GM23248 (cell line): ENCODE measurements at regions not wholly inside any gene's neighbourhood (a gene's known extent, or its start where the extent isn't known, plus 50 kb on each side); places are given as distances from the start of the nearest gene placed in this dataset.

ENCODE experiments used
- DNase-seq: peaks from one replicate; pipeline ENCODE4 v3.0.0-alpha.2; 2015
- H2AFZ ChIP-seq: fragments of 200-600 bp; sonication (generic); 2 replicates; pipeline ENCODE4 v1.6.1; 2016; ENCODE audit warnings: antibody characterized with exemption
- H3F3A ChIP-seq: fragments of 200-600 bp; sonication (generic); 2 replicates; pipeline ENCODE4 v1.6.1; 2016; ENCODE audit warnings: mild to moderate bottlenecking, antibody characterized with exemption, mixed run types; ENCODE audit not compliant: insufficient read depth
- H3K27ac ChIP-seq: fragments of 200-600 bp; sonication (generic); 2 replicates; pipeline ENCODE4 v1.5.1; 2016; ENCODE audit warnings: mild to moderate bottlenecking
- H3K27me3 ChIP-seq: fragments of 200-600 bp; sonication (generic); replicated peaks from 2 replicates; pipeline ENCODE4 v1.6.1; 2016; ENCODE audit warnings: mild to moderate bottlenecking; ENCODE audit not compliant: insufficient read depth
- H3K36me3 ChIP-seq: fragments of 200-600 bp; sonication (generic); 2 replicates; pipeline ENCODE4 v1.6.1; 2016; ENCODE audit warnings: low read depth, mild to moderate bottlenecking
- H3K4me1 ChIP-seq: fragments of 200-600 bp; sonication (generic); 2 replicates; pipeline ENCODE4 v1.6.1; 2016; ENCODE audit warnings: mild to moderate bottlenecking; ENCODE audit not compliant: insufficient read depth
- H3K4me2 ChIP-seq: fragments of 200-600 bp; sonication (generic); one replicate; pipeline ENCODE4 v1.6.1; 2016; ENCODE audit warnings: mild to moderate bottlenecking; ENCODE audit not compliant: unreplicated experiment
- H3K4me3 ChIP-seq: fragments of 200-600 bp; sonication (generic); 2 replicates; pipeline ENCODE4 v1.5.1; 2016; ENCODE audit warnings: mild to moderate bottlenecking
- H3K79me2 ChIP-seq: fragments of 200-600 bp; sonication (generic); 2 replicates; pipeline ENCODE4 v1.6.1; 2016; ENCODE audit warnings: mild to moderate bottlenecking; ENCODE audit not compliant: insufficient read depth
- H3K9ac ChIP-seq: fragments of 200-600 bp; sonication (generic); 2 replicates; pipeline ENCODE4 v1.6.1; 2016; ENCODE audit warnings: mild to moderate bottlenecking
- H3K9me2 ChIP-seq: fragments of 200-600 bp; sonication (generic); 2 replicates; pipeline ENCODE4 v1.6.1; 2016; ENCODE audit warnings: mixed run types, mild to moderate bottlenecking, moderate library complexity; ENCODE audit not compliant: insufficient read depth
- H3K9me3 ChIP-seq: fragments of 200-600 bp; sonication (generic); one replicate; pipeline ENCODE4 v1.6.1; 2017; ENCODE audit warnings: low read depth
- H4K20me1 ChIP-seq: fragments of 200-600 bp; sonication (generic); 2 replicates; pipeline ENCODE4 v1.6.0; 2016; ENCODE audit not compliant: insufficient read depth
- EZH2 ChIP-seq: fragments of 200-600 bp; sonication (generic); IDR thresholded peaks from 2 replicates; pipeline ENCODE4 v1.6.1; 2018; ENCODE audit warnings: antibody characterized with exemption, mild to moderate bottlenecking; ENCODE audit not compliant: insufficient read depth, poor library complexity, severe bottlenecking
- EZH2phosphoT487 ChIP-seq: fragments of 200-600 bp; sonication (generic); IDR thresholded peaks from 2 replicates; pipeline ENCODE4 v1.6.1; 2018; ENCODE audit warnings: antibody characterized with exemption, moderate library complexity, mild to moderate bottlenecking, low read depth; ENCODE audit not compliant: insufficient read depth
- WGBS, 2 experiments: methylation state at CpG; one replicate each; pipeline ENCODE4 v1.1.6; 2015 to 2017; ENCODE audit warnings: low lambda C conversion rate in 2 of 2, low coverage in 1 of 2; ENCODE audit errors: missing lambda C conversion rate in 2 of 2; 5-methylcytosine and 5-hydroxymethylcytosine counted together
- in situ Hi-C: fragments of 300-500 bp; cut with MboI; formaldehyde crosslinking; loops from 2 replicates; pipeline ENCODE4 v1.15.0; 2020

DNA sequence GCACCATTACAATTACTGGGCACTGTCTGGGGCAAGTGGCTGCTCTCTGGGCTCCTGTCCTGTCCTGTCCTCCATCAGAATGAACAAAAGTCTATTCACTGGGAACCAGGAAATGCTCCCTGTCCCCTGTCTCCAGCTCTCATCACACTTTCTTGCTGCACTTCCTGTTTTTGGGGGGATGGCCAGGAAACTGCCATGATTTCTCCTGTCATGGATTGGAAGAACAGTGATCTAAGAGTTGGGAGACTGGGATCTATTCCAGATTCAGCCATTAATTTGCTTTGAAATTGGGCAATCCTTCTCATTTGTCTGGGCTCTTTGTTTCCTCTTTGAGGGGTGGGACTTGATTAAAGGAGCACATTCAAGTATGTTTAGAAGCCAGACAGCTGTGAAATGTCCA lies 61.4 kb upstream of the KIRREL3 start:
- Histone ChIP-seq H3K27ac (no peak overlapping the region), H3K36me3 (no peaks in the 10 kb centered on the region), H3F3A (peaks cover 14% of the 10 kb centered on the region; the same call in 1 of the 2 replicates), H3K9me3 (no peaks in the 10 kb centered on the region), H3K27me3 (peaks cover 23% of the 10 kb centered on the region; the same call in 1 of the 2 replicates), H3K9me2 (no peaks in the 10 kb centered on the region), H3K4me3 (no peak overlapping the region), H3K79me2 (no peaks in the 10 kb centered on the region), H3K9ac (no peak overlapping the region), H3K4me2 (no peak overlapping the region), H2AFZ (no peak overlapping the region), H4K20me1 (no peaks in the 10 kb centered on the region), H3K4me1 (peaks cover 21% of the 10 kb centered on the region)
- peak; percentile 14 for DNase-seq
- in situ Hi-C loops, result no loop called here
- TF ChIP-seq EZH2phosphoT487 (no peak), EZH2 (no peak)

DNA sequence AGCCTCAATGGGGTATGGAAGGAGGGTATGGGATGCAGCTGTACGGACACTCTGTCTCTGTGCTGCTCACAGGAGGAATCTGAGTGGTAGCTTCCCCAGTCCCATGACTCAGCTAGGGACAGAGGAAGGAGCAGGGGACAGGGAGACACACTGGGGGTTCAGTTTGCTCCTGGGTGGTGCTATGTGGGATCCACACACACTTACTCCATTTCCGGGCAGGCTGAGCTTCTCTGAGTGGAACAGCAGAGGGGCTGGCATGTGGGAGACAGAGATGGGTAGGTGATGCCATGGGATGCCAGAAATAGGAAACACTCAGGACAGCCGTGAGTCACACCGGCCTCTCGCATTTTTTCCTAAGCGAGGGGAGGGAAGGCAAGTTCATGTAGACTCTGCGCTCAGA lies 59.2 kb upstream of the KIRREL3 start:
- WGBS, 2 experiments, result 4 to 13% methylated on average over 7 of the region's 7 CpGs
- no peaks in the 10 kb centered on the region for H3K9me3 ChIP-seq
- no peaks in the 10 kb centered on the region for H3K9me2 ChIP-seq
- H2AFZ ChIP-seq, result peak overlapping the region; percentile 73
- no peaks in the 10 kb centered on the region for H4K20me1 ChIP-seq
- DNase-seq, result peak; percentile 91
- no peaks in the 10 kb centered on the region for H3K36me3 ChIP-seq
- H3K27ac ChIP-seq, result peak overlapping the region; percentile 48
- in situ Hi-C loops, result no loop called here
- peak overlapping the region; percentile 40 for H3K4me3 ChIP-seq
- peaks cover 9% of the 10 kb centered on the region; the same call in 1 of the 2 replicates for H3K27me3 ChIP-seq
- TF ChIP-seq EZH2 (no peak), EZH2phosphoT487 (no peak)
- H3F3A ChIP-seq, result peaks cover 14% of the 10 kb centered on the region; the same call in 1 of the 2 replicates
- H3K4me2 ChIP-seq, result peak overlapping the region; percentile 57
- H3K9ac ChIP-seq, result peak overlapping the region; percentile 45
- H3K4me1 ChIP-seq, result peaks cover 17% of the 10 kb centered on the region
- H3K79me2 ChIP-seq, result no peaks in the 10 kb centered on the region

DNA sequence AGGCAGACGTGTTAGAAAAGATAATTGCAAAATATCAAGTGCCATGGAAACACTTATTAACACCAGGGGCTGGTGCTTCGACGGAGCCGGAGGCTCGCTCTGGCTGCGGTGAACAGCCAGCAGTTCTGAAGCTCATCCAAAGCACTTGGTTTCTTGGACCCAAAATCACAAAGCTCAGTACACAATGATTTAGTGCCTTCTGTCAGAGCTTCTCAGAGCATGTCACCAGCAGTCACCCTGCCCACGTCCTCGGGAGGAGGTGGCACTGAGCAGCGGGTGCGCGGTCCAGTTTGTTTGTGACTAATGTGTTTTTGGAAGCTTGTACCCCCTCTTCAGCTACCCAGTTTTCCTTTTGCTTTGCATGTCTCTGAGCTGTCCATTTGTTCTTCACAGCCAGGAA lies 58.7 kb upstream of the KIRREL3 start:
- Histone ChIP-seq H3K4me2 (peak overlapping the region; percentile 57), H3K27ac (peak overlapping the region; percentile 48), H3K4me1 (peaks cover 17% of the 10 kb centered on the region), H3K9ac (peak overlapping the region; percentile 45), H3K27me3 (0 out of 2 replicates have a peak, but pooled peaks cover 6% of the 10 kb centered on the region), H3K4me3 (peak overlapping the region; percentile 40), H3K36me3 (no peaks in the 10 kb centered on the region), H3K9me3 (no peaks in the 10 kb centered on the region), H3K9me2 (no peaks in the 10 kb centered on the region), H4K20me1 (no peaks in the 10 kb centered on the region), H3K79me2 (no peaks in the 10 kb centered on the region), H3F3A (peaks cover 14% of the 10 kb centered on the region; the same call in 1 of the 2 replicates), H2AFZ (peak overlapping the region; percentile 73)
- 12 to 13% methylated on average over 11 of the region's 11 CpGs for whole genome bisulfite sequencing, 2 experiments
- TF ChIP-seq EZH2phosphoT487, result no peak
- no peak for TF ChIP-seq EZH2
- in situ Hi-C loops, result no loop called here
- peak; percentile 31 for DNase-seq

DNA sequence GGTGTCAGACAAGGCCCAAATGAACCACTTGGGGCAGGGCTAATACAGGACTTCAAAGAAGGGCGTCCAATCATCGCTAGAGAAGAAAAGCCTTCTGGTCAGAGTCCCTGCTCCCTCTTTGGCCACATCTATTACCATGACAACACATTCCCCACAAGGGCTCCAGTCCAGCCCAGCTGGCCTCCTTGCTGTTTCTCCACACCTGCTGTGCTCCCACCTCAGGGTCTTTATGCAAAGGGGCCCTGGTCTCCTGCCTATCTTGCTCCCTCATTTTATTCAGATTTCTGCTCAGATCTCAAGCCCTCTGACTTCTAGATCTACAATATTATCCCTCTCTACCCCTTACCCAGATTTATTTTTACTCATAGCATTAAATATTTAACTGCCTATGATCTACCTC lies 58.0 kb upstream of the KIRREL3 start:
- Histone ChIP-seq H3K27me3 (no peaks in the 10 kb centered on the region), H3K4me1 (peaks cover 17% of the 10 kb centered on the region), H4K20me1 (no peaks in the 10 kb centered on the region), H3K9me3 (no peaks in the 10 kb centered on the region), H3K4me3 (no peak overlapping the region), H3K9me2 (no peaks in the 10 kb centered on the region), H3F3A (peaks cover 14% of the 10 kb centered on the region; the same call in 1 of the 2 replicates), H3K9ac (no peak overlapping the region), H2AFZ (no peak overlapping the region), H3K79me2 (no peaks in the 10 kb centered on the region), H3K27ac (no peak overlapping the region), H3K4me2 (peak overlapping the region; percentile 57), H3K36me3 (no peaks in the 10 kb centered on the region)
- no peak for DNase-seq
- WGBS, 2 experiments, result 68 to 83% methylated on average over 2 of the region's 2 CpGs
- no peak for TF ChIP-seq EZH2phosphoT487
- TF ChIP-seq EZH2, result no peak
- in situ Hi-C loops, result no loop called here

DNA sequence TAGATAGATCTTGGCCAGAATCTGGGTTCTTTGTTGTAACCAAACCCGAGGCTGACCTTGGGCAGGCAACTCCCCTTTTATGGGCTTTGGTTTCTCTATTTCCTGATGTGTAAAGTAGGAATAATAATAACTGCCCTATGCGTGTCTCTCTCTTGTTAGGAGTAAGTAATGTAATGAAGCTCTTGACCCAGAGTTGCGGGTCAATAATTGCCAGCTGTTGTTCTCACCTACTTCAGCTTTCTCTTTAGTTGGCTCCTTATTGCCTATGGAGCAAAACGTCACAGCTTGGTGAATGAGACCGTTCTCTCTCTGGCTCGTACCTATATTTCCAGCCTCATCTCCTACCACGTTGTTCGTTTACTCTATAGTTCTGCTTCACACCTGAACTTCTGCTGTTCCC lies 56.6 kb upstream of the KIRREL3 start:
- peaks cover 23% of the 10 kb centered on the region for H3K4me1 ChIP-seq
- H3K27me3 ChIP-seq, result no peaks in the 10 kb centered on the region
- in situ Hi-C loops, result no loop called here
- H3K4me3 ChIP-seq, result no peak overlapping the region
- no peak overlapping the region for H2AFZ ChIP-seq
- H3K9ac ChIP-seq, result no peak overlapping the region
- no peaks in the 10 kb centered on the region for H3K9me2 ChIP-seq
- no peaks in the 10 kb centered on the region for H3K9me3 ChIP-seq
- H3F3A ChIP-seq, result peaks cover 18% of the 10 kb centered on the region
- H3K27ac ChIP-seq, result no peak overlapping the region
- H3K4me2 ChIP-seq, result no peak overlapping the region
- TF ChIP-seq EZH2phosphoT487 (no peak), EZH2 (no peak)
- no peak for DNase-seq
- no peaks in the 10 kb centered on the region for H4K20me1 ChIP-seq
- H3K79me2 ChIP-seq, result no peaks in the 10 kb centered on the region
- no peaks in the 10 kb centered on the region for H3K36me3 ChIP-seq
- 73 to 74% methylated on average over 8 of the region's 8 CpGs for WGBS, 2 experiments
